H9 (cell line): ENCODE measurements at regions not wholly inside any gene's neighbourhood (a gene's known extent, or its start where the extent isn't known, plus 50 kb on each side); places are given as distances from the start of the nearest gene placed in this dataset.

ENCODE experiments used
- DNase-seq: peaks from one replicate; pipeline ENCODE4 v3.0.0-alpha.2; 2017
- H2AFZ ChIP-seq: one replicate; pipeline ENCODE4 v1.6.1; 2013; ENCODE audit warnings: mild to moderate bottlenecking, low read length, control low read depth, moderate library complexity
- H2AK5ac ChIP-seq: 2 replicates; pipeline ENCODE4 v1.6.1; 2013; ENCODE audit warnings: low read length, control low read depth, mixed read lengths; ENCODE audit not compliant: insufficient read length
- H2BK120ac ChIP-seq: one replicate; pipeline ENCODE4 v1.6.1; 2013; ENCODE audit warnings: low read depth, mild to moderate bottlenecking, low read length, control low read depth, inconsistent platforms; ENCODE audit not compliant: poor library complexity, severe bottlenecking
- H2BK12ac ChIP-seq: 2 replicates; pipeline ENCODE4 v1.6.1; 2013; ENCODE audit warnings: low read length, control low read depth, mixed read lengths, low read depth; ENCODE audit not compliant: insufficient read length
- H2BK15ac ChIP-seq: 2 replicates; pipeline ENCODE4 v1.6.1; 2013; ENCODE audit warnings: low read depth, low read length, control low read depth
- H2BK20ac ChIP-seq: one replicate; pipeline ENCODE4 v1.6.1; 2013; ENCODE audit warnings: low read depth, mild to moderate bottlenecking, low read length, control low read depth, inconsistent platforms; ENCODE audit not compliant: poor library complexity, severe bottlenecking
- H2BK5ac ChIP-seq: 2 replicates; pipeline ENCODE4 v1.6.1; 2013; ENCODE audit warnings: low read length, control low read depth, mixed read lengths; ENCODE audit not compliant: insufficient read length
- H3K14ac ChIP-seq: 2 replicates; pipeline ENCODE4 v1.6.1; 2013; ENCODE audit warnings: low read length, control low read depth; ENCODE audit not compliant: insufficient read depth
- H3K18ac ChIP-seq: 2 replicates; pipeline ENCODE4 v1.6.1; 2013; ENCODE audit warnings: low read depth, mild to moderate bottlenecking, mixed read lengths, low read length, control low read depth; ENCODE audit not compliant: insufficient read length
- H3K23ac ChIP-seq: 2 replicates; pipeline ENCODE4 v1.6.1; 2013; ENCODE audit warnings: low read length, control low read depth, mixed read lengths, low read depth; ENCODE audit not compliant: insufficient read length
- H3K23me2 ChIP-seq: 2 replicates; pipeline ENCODE4 v1.6.1; 2013; ENCODE audit warnings: low read depth, mild to moderate bottlenecking, mixed read lengths, low read length, control low read depth; ENCODE audit not compliant: insufficient read length, poor library complexity, severe bottlenecking
- H3K27ac ChIP-seq: 2 replicates; pipeline ENCODE4 v1.5.1; 2013; ENCODE audit warnings: low read length, control low read depth, mixed read lengths, low read depth; ENCODE audit not compliant: insufficient read length
- H3K27me3 ChIP-seq: 2 replicates; pipeline ENCODE4 v1.6.1; 2013; ENCODE audit warnings: low read length, control low read depth, inconsistent platforms; ENCODE audit not compliant: insufficient read depth
- H3K4ac ChIP-seq: 2 replicates; pipeline ENCODE4 v1.6.1; 2013; ENCODE audit warnings: low read depth, mild to moderate bottlenecking, control low read depth, inconsistent platforms, low read length, moderate library complexity
- H3K4me1 ChIP-seq: 2 replicates; pipeline ENCODE4 v1.6.1; 2013; ENCODE audit warnings: low read length, control low read depth, inconsistent platforms; ENCODE audit not compliant: insufficient read depth
- H3K4me2 ChIP-seq: 2 replicates; pipeline ENCODE4 v1.6.1; 2013; ENCODE audit warnings: low read length, control low read depth, mixed read lengths; ENCODE audit not compliant: insufficient read length, insufficient read depth
- H3K56ac ChIP-seq: 2 replicates; pipeline ENCODE4 v1.6.1; 2013; ENCODE audit warnings: low read depth, mild to moderate bottlenecking, mixed read lengths, low read length, control low read depth; ENCODE audit not compliant: insufficient read length
- H3K79me1 ChIP-seq: 2 replicates; pipeline ENCODE4 v1.6.1; 2013; ENCODE audit warnings: low read depth, mild to moderate bottlenecking, moderate library complexity, low read length, control low read depth, inconsistent platforms; ENCODE audit not compliant: insufficient read depth, poor library complexity, severe bottlenecking
- H3K79me2 ChIP-seq: 2 replicates; pipeline ENCODE4 v1.6.1; 2013; ENCODE audit warnings: low read length, control low read depth, inconsistent platforms; ENCODE audit not compliant: insufficient read depth
- H3K9ac ChIP-seq: 2 replicates; pipeline ENCODE4 v1.6.1; 2013; ENCODE audit warnings: low read length, control low read depth, mixed read lengths; ENCODE audit not compliant: insufficient read length; ENCODE audit errors: extremely low read depth
- H3K9me3 ChIP-seq: one replicate; pipeline ENCODE4 v1.6.1; 2013; ENCODE audit warnings: low read depth, low read length, inconsistent platforms; ENCODE audit not compliant: control insufficient read depth
- H3T11ph ChIP-seq: one replicate; pipeline ENCODE4 v1.6.1; 2013; ENCODE audit warnings: mild to moderate bottlenecking, low read length, control low read depth, inconsistent platforms
- H4K20me1 ChIP-seq: one replicate; pipeline ENCODE4 v1.6.1; 2013; ENCODE audit not compliant: control insufficient read depth, insufficient read length, insufficient read depth
- H4K5ac ChIP-seq: 2 replicates; pipeline ENCODE4 v1.6.1; 2013; ENCODE audit warnings: low read depth, mild to moderate bottlenecking, mixed read lengths, low read length, control low read depth; ENCODE audit not compliant: insufficient read length
- H4K8ac ChIP-seq: replicated peaks from 2 replicates; pipeline ENCODE4 v1.6.1; 2013; ENCODE audit warnings: low read length, control low read depth, mixed read lengths, low read depth; ENCODE audit not compliant: insufficient read length
- H4K91ac ChIP-seq: 2 replicates; pipeline ENCODE4 v1.6.1; 2013; ENCODE audit warnings: low read depth, mild to moderate bottlenecking, moderate library complexity, mixed read lengths, low read length, control low read depth; ENCODE audit not compliant: insufficient read length
- H3K27ac Mint-ChIP-seq, 3 experiments: 2 replicates in 2 of 3; 3 replicates in 1 of 3; pipeline ENCODE4 v1.8.0; 2020 to 2021; ENCODE audit warnings: mixed read lengths in 3 of 3, mild to moderate bottlenecking in 1 of 3, moderate library complexity in 1 of 3
- H3K27me3 Mint-ChIP-seq: 2 replicates; pipeline ENCODE4 v1.8.0; 2021; ENCODE audit warnings: low read depth, mild to moderate bottlenecking, moderate library complexity, mixed read lengths
- H3K36me3 Mint-ChIP-seq, 3 experiments: 2 replicates in 2 of 3; 3 replicates in 1 of 3; pipeline ENCODE4 v1.8.0; 2020 to 2021; ENCODE audit warnings: low read depth in 3 of 3, mixed read lengths in 3 of 3; ENCODE audit not compliant: insufficient read depth in 1 of 3
- H3K4me1 Mint-ChIP-seq, 2 experiments: 2 replicates each; pipeline ENCODE4 v1.8.0; 2020; ENCODE audit warnings: mixed read lengths in 2 of 2
- H3K4me3 Mint-ChIP-seq, 2 experiments: 2 replicates in 1 of 2; 3 replicates in 1 of 2; pipeline ENCODE4 v1.8.0; 2020 to 2021; ENCODE audit warnings: mild to moderate bottlenecking in 2 of 2, mixed read lengths in 2 of 2, moderate library complexity in 1 of 2
- H3K9me3 Mint-ChIP-seq, 2 experiments: 2 replicates in 1 of 2; 3 replicates in 1 of 2; pipeline ENCODE4 v1.8.0; 2020; ENCODE audit warnings: mild to moderate bottlenecking in 2 of 2, mixed read lengths in 2 of 2, moderate library complexity in 1 of 2
- WGBS: extraction: QIAGEN DNeasy Blood & Tissue Kit; methylation state at CpG from one replicate; pipeline ENCODE4 v1.1.7; 2013; ENCODE audit warnings: missing lambda C conversion rate, low lambda C conversion rate, mixed read lengths; ENCODE audit not compliant: insufficient read length; ENCODE audit errors: extremely low coverage; 5-methylcytosine and 5-hydroxymethylcytosine counted together
- TF ChIP-seq, protein P1 (sequence below): fragments of 200-600 bp; sonication (generic); conservative IDR thresholded peaks from 3 replicates; pipeline ENCODE4 v1.8.0; 2021; ENCODE audit warnings: antibody characterized with exemption, mild to moderate bottlenecking

GRCh38 chr18:68229351-68229750, 485.6 kb downstream of the TMX3 start:
- no peaks in the 10 kb centered on the region for H3K4me1 ChIP-seq
- H4K20me1 ChIP-seq, result no peaks in the 10 kb centered on the region
- no peak overlapping the region for H3K56ac ChIP-seq
- no peak overlapping the region for H4K8ac ChIP-seq
- TF ChIP-seq, protein P1, sequence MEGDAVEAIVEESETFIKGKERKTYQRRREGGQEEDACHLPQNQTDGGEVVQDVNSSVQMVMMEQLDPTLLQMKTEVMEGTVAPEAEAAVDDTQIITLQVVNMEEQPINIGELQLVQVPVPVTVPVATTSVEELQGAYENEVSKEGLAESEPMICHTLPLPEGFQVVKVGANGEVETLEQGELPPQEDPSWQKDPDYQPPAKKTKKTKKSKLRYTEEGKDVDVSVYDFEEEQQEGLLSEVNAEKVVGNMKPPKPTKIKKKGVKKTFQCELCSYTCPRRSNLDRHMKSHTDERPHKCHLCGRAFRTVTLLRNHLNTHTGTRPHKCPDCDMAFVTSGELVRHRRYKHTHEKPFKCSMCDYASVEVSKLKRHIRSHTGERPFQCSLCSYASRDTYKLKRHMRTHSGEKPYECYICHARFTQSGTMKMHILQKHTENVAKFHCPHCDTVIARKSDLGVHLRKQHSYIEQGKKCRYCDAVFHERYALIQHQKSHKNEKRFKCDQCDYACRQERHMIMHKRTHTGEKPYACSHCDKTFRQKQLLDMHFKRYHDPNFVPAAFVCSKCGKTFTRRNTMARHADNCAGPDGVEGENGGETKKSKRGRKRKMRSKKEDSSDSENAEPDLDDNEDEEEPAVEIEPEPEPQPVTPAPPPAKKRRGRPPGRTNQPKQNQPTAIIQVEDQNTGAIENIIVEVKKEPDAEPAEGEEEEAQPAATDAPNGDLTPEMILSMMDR, result no peak
- no peaks in the 10 kb centered on the region; a peak in 1 of 7 replicates for H3K36me3 Mint-ChIP-seq
- H3K79me1 ChIP-seq, result no peaks in the 10 kb centered on the region
- WGBS, result no CpG with 5 or more reads among the region's 8 CpGs
- no peak overlapping the region for H3K27ac Mint-ChIP-seq
- no peak overlapping the region for H2AFZ ChIP-seq
- no peak overlapping the region for H3K23ac ChIP-seq
- H3K9me3 ChIP-seq, result no peaks in the 10 kb centered on the region
- H3K4me1 Mint-ChIP-seq, result no peaks in the 10 kb centered on the region
- no peak overlapping the region for H3T11ph ChIP-seq
- H3K23me2 ChIP-seq, result no peaks in the 10 kb centered on the region
- H2BK5ac ChIP-seq, result no peak overlapping the region
- H2BK120ac ChIP-seq, result no peak overlapping the region
- no peak overlapping the region for H3K14ac ChIP-seq
- H3K27me3 ChIP-seq, result no peaks in the 10 kb centered on the region
- H3K9me3 Mint-ChIP-seq, result peaks cover 0 to 3% of the 10 kb centered on the region in 2 experiments; a peak in 2 of 5 replicates
- no peak overlapping the region for H3K4me2 ChIP-seq
- H4K5ac ChIP-seq, result no peak overlapping the region
- no peak overlapping the region for H2BK20ac ChIP-seq
- H3K4me3 Mint-ChIP-seq, result no peak overlapping the region
- H3K4ac ChIP-seq, result no peak overlapping the region
- H3K9ac ChIP-seq, result no peak overlapping the region
- no peak for DNase-seq
- no peak overlapping the region for H3K18ac ChIP-seq
- no peak overlapping the region for H3K27ac ChIP-seq
- H2BK15ac ChIP-seq, result no peak overlapping the region
- no peaks in the 10 kb centered on the region for H3K79me2 ChIP-seq
- H2AK5ac ChIP-seq, result no peak overlapping the region
- H4K91ac ChIP-seq, result no peak overlapping the region
- H3K27me3 Mint-ChIP-seq, result no peaks in the 10 kb centered on the region
- H2BK12ac ChIP-seq, result no peak overlapping the region
